Mesenchymal stem cell (in vitro differentiated cells and primary cell): ENCODE measurements at regions not wholly inside any gene's neighbourhood (a gene's known extent, or its start where the extent isn't known, plus 50 kb on each side); places are given as distances from the start of the nearest gene placed in this dataset.

Experiments
- DNase-seq: peaks from one replicate; pipeline ENCODE4 v3.0.0-alpha.2; 2013
- H2AFZ ChIP-seq: one replicate; pipeline ENCODE4 v1.6.1; 2013; ENCODE audit warnings: low read depth, mild to moderate bottlenecking, control low read depth, inconsistent platforms, low read length, moderate library complexity
- H2AK5ac ChIP-seq: 2 replicates; pipeline ENCODE4 v1.6.1; 2013; ENCODE audit warnings: low read length, moderate library complexity, mild to moderate bottlenecking, inconsistent platforms; ENCODE audit not compliant: severe bottlenecking
- H2BK120ac ChIP-seq: one replicate; pipeline ENCODE4 v1.6.1; 2013; ENCODE audit warnings: low read depth, mild to moderate bottlenecking, inconsistent platforms, low read length, moderate library complexity
- H2BK12ac ChIP-seq, 2 experiments: one replicate each; pipeline ENCODE4 v1.6.1; 2013; ENCODE audit warnings: inconsistent platforms in 2 of 2, low read length in 2 of 2, mild to moderate bottlenecking in 2 of 2, moderate library complexity in 2 of 2, control low read depth in 1 of 2
- H2BK15ac ChIP-seq: one replicate; pipeline ENCODE4 v1.6.1; 2013; ENCODE audit warnings: mild to moderate bottlenecking, low read depth, inconsistent platforms; ENCODE audit not compliant: poor library complexity, severe bottlenecking
- H2BK5ac ChIP-seq: 2 replicates; pipeline ENCODE4 v1.6.1; 2013; ENCODE audit warnings: low read depth, mild to moderate bottlenecking, low read length, control low read depth, inconsistent platforms; ENCODE audit not compliant: poor library complexity, severe bottlenecking
- H3K14ac ChIP-seq, 2 experiments: one replicate each; pipeline ENCODE4 v1.6.1; 2013; ENCODE audit warnings: inconsistent platforms in 2 of 2, low read length in 2 of 2, control low read depth in 1 of 2, mild to moderate bottlenecking in 1 of 2, moderate library complexity in 1 of 2
- H3K18ac ChIP-seq, 2 experiments: one replicate each; pipeline ENCODE4 v1.6.1; 2013; ENCODE audit warnings: inconsistent platforms in 2 of 2, low read length in 2 of 2, control low read depth in 1 of 2, low read depth in 1 of 2, mild to moderate bottlenecking in 1 of 2
- H3K23ac ChIP-seq, 2 experiments: one replicate each; pipeline ENCODE4 v1.6.1; 2013; ENCODE audit warnings: inconsistent platforms in 2 of 2, low read length in 2 of 2, mild to moderate bottlenecking in 2 of 2, moderate library complexity in 2 of 2, control low read depth in 1 of 2
- H3K27ac ChIP-seq: 2 replicates; pipeline ENCODE4 v1.5.1; 2013; ENCODE audit warnings: mild to moderate bottlenecking, moderate library complexity, low read length, control low read depth, inconsistent platforms; ENCODE audit not compliant: poor library complexity, severe bottlenecking
- H3K27me3 ChIP-seq, 2 experiments: 2 replicates each; pipeline versions ENCODE4 v1.6.1 to v1.7.0; 2013; ENCODE audit warnings: low read length in 2 of 2, mild to moderate bottlenecking in 2 of 2, moderate library complexity in 2 of 2, control low read depth in 1 of 2, inconsistent platforms in 1 of 2; ENCODE audit not compliant: control insufficient read depth in 1 of 2, insufficient read depth in 1 of 2
- H3K36me3 ChIP-seq, 2 experiments: 2 replicates each; pipeline versions ENCODE4 v1.6.1 to v1.7.0; 2013; ENCODE audit warnings: low read length in 2 of 2, control low read depth in 1 of 2, inconsistent platforms in 1 of 2, low read depth in 1 of 2, mild to moderate bottlenecking in 1 of 2; ENCODE audit not compliant: insufficient read depth in 2 of 2, control insufficient read depth in 1 of 2
- H3K4ac ChIP-seq, 2 experiments: one replicate each; pipeline ENCODE4 v1.6.1; 2013; ENCODE audit warnings: inconsistent platforms in 2 of 2, low read length in 2 of 2, mild to moderate bottlenecking in 2 of 2, moderate library complexity in 2 of 2, control low read depth in 1 of 2, low read depth in 1 of 2
- H3K4me1 ChIP-seq: 2 replicates; pipeline ENCODE4 v1.6.1; 2013; ENCODE audit warnings: low read depth, low read length, control low read depth; ENCODE audit not compliant: control insufficient read depth, insufficient read depth
- H3K4me2 ChIP-seq: 2 replicates; pipeline ENCODE4 v1.6.1; 2013; ENCODE audit warnings: low read length, mild to moderate bottlenecking, inconsistent platforms; ENCODE audit not compliant: poor library complexity, severe bottlenecking
- H3K4me3 ChIP-seq, 2 experiments: 2 replicates each; pipeline versions ENCODE4 v1.5.1 to v1.7.0; 2013; ENCODE audit warnings: low read length in 2 of 2, mild to moderate bottlenecking in 2 of 2, control low read depth in 1 of 2, low read depth in 1 of 2; ENCODE audit not compliant: insufficient read depth in 1 of 2
- H3K79me1 ChIP-seq: replicated peaks from 2 replicates; pipeline ENCODE4 v1.6.1; 2013; ENCODE audit warnings: mild to moderate bottlenecking, control low read depth, low read length, inconsistent platforms; ENCODE audit not compliant: poor library complexity, severe bottlenecking
- H3K9ac ChIP-seq: 2 replicates; pipeline ENCODE4 v1.7.0; 2013; ENCODE audit warnings: mild to moderate bottlenecking, low read length, moderate library complexity
- H3K9me3 ChIP-seq: 2 replicates; pipeline ENCODE4 v1.7.0; 2013; ENCODE audit warnings: mild to moderate bottlenecking, low read length; ENCODE audit not compliant: control insufficient read depth
- H4K8ac ChIP-seq: one replicate; pipeline ENCODE4 v1.6.1; 2013; ENCODE audit warnings: inconsistent platforms, mild to moderate bottlenecking, low read length, moderate library complexity
- H4K91ac ChIP-seq: one replicate; pipeline ENCODE4 v1.6.1; 2013; ENCODE audit warnings: mild to moderate bottlenecking, low read length, inconsistent platforms
- WGBS: methylation state at CpG from one replicate; pipeline ENCODE4 v1.1.7; 2013; ENCODE audit warnings: mixed read lengths; 5-methylcytosine and 5-hydroxymethylcytosine counted together

DNA sequence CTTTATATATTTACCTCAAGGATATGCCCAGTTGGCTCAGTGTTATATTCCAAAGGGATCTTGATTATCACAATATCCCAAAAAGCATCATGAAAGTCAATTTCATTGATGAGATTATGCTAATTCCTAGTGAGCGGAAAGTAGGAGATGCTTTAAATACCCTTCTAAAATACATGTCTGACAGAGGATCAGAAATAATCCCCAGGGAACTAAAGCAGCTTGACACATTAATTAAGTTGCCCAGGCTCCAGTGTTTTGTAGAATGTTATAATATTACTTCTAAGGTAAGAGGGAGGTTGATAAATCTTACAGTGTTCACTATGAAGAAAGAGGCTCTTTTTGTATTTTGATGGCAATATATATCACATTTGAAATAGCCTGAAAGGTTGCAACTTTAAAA, 767.5 kb upstream of the ROBO1 start:
- H2AK5ac ChIP-seq, result no peak overlapping the region
- H3K9me3 ChIP-seq, result no peaks in the 10 kb centered on the region
- no peak overlapping the region for H2BK120ac ChIP-seq
- no peak overlapping the region for H2BK5ac ChIP-seq
- H3K14ac ChIP-seq, result no peak overlapping the region
- WGBS, result no CpG with 5 or more reads among the region's 1 CpG
- H4K8ac ChIP-seq, result no peak overlapping the region
- no peak overlapping the region for H3K4me2 ChIP-seq
- no peak overlapping the region for H2BK12ac ChIP-seq
- no peak overlapping the region for H3K18ac ChIP-seq
- no peak overlapping the region for H4K91ac ChIP-seq
- no peaks in the 10 kb centered on the region for H3K79me1 ChIP-seq
- no peak overlapping the region for H2AFZ ChIP-seq
- DNase-seq, result no peak
- no peaks in the 10 kb centered on the region for H3K4me1 ChIP-seq
- H3K27me3 ChIP-seq, result no peaks in the 10 kb centered on the region
- H3K23ac ChIP-seq, result no peak overlapping the region
- no peak overlapping the region for H3K4me3 ChIP-seq
- no peak overlapping the region for H3K4ac ChIP-seq
- H3K36me3 ChIP-seq, result no peaks in the 10 kb centered on the region
- no peak overlapping the region for H2BK15ac ChIP-seq
- H3K27ac ChIP-seq, result no peak overlapping the region
- no peak overlapping the region for H3K9ac ChIP-seq

DNA sequence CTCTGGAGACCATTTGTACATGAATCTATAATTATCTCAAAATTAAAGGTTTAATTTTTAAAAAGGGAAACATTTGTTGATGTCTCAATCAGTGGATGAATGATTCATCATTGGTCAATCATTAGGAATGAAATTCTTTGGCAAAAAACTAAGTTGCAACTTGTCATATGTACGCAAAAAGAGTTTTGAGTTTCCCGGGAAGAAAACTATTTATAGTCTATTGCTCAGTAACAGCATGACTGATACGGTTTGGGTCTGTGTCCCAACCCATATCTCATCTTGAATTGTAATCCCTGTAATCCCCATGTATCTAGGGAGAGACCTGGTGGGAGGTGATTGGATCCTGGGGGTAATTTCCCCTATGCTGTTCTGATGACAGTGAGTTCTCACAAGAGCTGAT, 765.8 kb upstream of the ROBO1 start:
- H3K4ac ChIP-seq, result no peak overlapping the region
- no peaks in the 10 kb centered on the region for H3K79me1 ChIP-seq
- no peaks in the 10 kb centered on the region for H3K36me3 ChIP-seq
- no peak overlapping the region for H3K27ac ChIP-seq
- no peak overlapping the region for H2AFZ ChIP-seq
- H2AK5ac ChIP-seq, result no peak overlapping the region
- H3K9me3 ChIP-seq, result no peaks in the 10 kb centered on the region
- no peak overlapping the region for H3K14ac ChIP-seq
- WGBS, result 71% methylated on average over 3 of the region's 3 CpGs
- no peak overlapping the region for H3K9ac ChIP-seq
- H2BK120ac ChIP-seq, result no peak overlapping the region
- H4K8ac ChIP-seq, result no peak overlapping the region
- H3K18ac ChIP-seq, result no peak overlapping the region
- no peaks in the 10 kb centered on the region for H3K27me3 ChIP-seq
- H2BK15ac ChIP-seq, result no peak overlapping the region
- no peak overlapping the region for H3K23ac ChIP-seq
- H3K4me2 ChIP-seq, result no peak overlapping the region
- DNase-seq, result no peak
- no peak overlapping the region for H2BK12ac ChIP-seq
- H4K91ac ChIP-seq, result no peak overlapping the region
- no peak overlapping the region for H2BK5ac ChIP-seq
- no peaks in the 10 kb centered on the region for H3K4me1 ChIP-seq
- no peak overlapping the region for H3K4me3 ChIP-seq

DNA sequence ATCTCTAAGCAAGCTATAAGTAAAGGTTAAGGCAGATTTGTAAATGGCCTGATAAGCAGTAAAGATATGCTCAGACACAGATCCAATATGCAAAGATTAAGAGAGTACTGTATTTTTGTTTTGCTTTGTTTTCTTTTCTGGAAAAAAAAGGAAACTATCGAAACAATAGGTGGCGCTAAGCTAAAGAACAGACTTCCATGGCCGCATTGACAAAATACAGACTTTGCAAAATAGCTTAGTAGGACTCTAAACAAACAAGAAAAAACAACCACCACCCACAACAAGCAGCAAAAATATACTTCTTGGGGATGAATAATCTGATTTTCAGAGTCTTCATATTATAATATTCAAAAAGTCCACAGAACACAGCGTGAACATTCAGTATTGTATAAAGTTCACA, 758.4 kb upstream of the ROBO1 start:
- Histone ChIP-seq H2BK5ac (no peak overlapping the region), H3K27me3 (no peaks in the 10 kb centered on the region), H3K18ac (no peak overlapping the region), H3K23ac (no peak overlapping the region), H3K27ac (no peak overlapping the region), H3K79me1 (no peaks in the 10 kb centered on the region), H3K9ac (no peak overlapping the region), H4K91ac (no peak overlapping the region), H3K4me3 (no peak overlapping the region), H2BK15ac (no peak overlapping the region), H3K14ac (no peak overlapping the region), H4K8ac (no peak overlapping the region), H3K9me3 (no peaks in the 10 kb centered on the region), H2AFZ (no peak overlapping the region), H3K4me2 (no peak overlapping the region), H3K4ac (no peak overlapping the region), H2AK5ac (no peak overlapping the region), H3K4me1 (no peaks in the 10 kb centered on the region), H2BK120ac (no peak overlapping the region), H2BK12ac (no peak overlapping the region), H3K36me3 (no peaks in the 10 kb centered on the region)
- WGBS, result 13% methylated on average over 3 of the region's 4 CpGs
- DNase-seq, result no peak

DNA sequence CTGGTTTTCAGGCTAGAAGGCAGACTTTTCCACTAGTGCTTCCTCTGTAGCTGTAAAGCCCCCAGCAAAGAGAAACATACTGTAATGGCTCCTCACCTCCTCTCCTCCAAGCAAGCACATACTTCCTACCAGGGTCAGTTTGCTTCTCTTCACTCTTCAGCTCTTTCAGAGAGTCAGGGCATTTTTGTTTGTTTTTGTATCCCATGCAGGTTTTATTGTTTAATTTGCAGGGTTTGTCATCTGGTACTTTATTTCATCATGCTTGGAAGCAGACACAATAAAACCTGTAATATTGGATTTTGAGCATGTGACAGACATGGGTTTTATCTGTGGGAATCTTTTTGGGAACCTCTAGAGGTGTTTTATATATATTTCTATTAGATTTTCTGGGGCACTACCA, 753.3 kb upstream of the ROBO1 start:
- Histone ChIP-seq H3K4me3 (no peak overlapping the region), H2AFZ (no peak overlapping the region), H2AK5ac (no peak overlapping the region), H3K79me1 (no peaks in the 10 kb centered on the region), H3K27me3 (no peaks in the 10 kb centered on the region), H3K4me1 (no peaks in the 10 kb centered on the region), H3K4me2 (no peak overlapping the region), H3K9ac (no peak overlapping the region), H3K14ac (no peak overlapping the region), H3K4ac (no peak overlapping the region), H2BK12ac (no peak overlapping the region), H3K27ac (no peak overlapping the region), H2BK5ac (no peak overlapping the region), H4K91ac (no peak overlapping the region), H2BK15ac (no peak overlapping the region), H3K36me3 (no peaks in the 10 kb centered on the region), H3K9me3 (no peaks in the 10 kb centered on the region), H3K23ac (no peak overlapping the region), H2BK120ac (no peak overlapping the region), H4K8ac (no peak overlapping the region), H3K18ac (no peak overlapping the region)
- DNase-seq, result no peak
